ENCODE measurements at regions not wholly inside any gene's neighbourhood (a gene's known extent, or its start where the extent isn't known, plus 50 kb on each side); places are given as distances from the start of the nearest gene placed in this dataset.

DNA sequence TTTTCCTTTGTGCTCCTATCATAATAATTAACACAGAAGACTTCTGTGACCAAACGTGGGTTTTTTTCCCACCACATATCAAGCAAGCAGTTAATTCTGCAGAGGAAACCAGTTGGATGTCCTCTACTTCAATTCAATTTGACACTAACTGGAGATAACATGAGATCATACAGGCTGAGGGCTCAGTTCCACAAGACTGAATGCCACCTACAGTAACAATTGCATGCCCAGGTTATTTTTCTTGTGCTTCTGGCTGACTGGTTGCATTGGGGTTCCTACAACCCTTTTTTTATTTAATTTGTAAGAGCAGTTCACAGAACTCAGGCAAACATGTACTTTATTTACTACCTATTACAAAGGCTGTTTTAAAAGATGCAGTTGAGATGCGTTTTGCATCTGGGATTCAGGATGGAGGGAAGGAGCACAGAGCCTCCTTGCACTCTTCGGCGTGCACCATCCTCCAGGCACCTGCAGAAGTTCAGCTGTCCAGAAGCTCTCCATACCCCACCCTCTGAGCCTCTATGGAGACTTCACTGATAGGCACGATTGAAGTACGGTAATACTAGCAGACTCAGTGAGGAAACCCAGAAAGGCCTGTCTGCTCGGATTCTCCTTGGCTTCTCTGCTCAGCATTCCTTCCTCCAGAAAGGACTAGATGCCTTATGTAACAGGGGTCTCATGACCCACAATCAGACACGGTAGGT lies 425.2 kb upstream of the CDH9 start:
- H3K4me3 Mint-ChIP-seq: no peak overlapping the region
- ATAC-seq (no peak), DNase-seq (no peak)
- WGBS (ENCODE audit: insufficient coverage): 83% methylated on average over 8 of the region's 8 CpGs
- Histone ChIP-seq H3K27me3 (ENCODE audit: control insufficient read depth, insufficient read depth, low read length) (no peaks in the 10 kb centered on the region), H3K36me3 (ENCODE audit: control insufficient read depth, insufficient read depth, low read length) (no peaks in the 10 kb centered on the region), H3K4me1 (ENCODE audit: control insufficient read depth, insufficient read depth, low read length) (no peaks in the 10 kb centered on the region), H3K4me3 (ENCODE audit: low read length) (no peak overlapping the region), H3K27ac (ENCODE audit: low read length) (no peak overlapping the region), H3K9me3 (ENCODE audit: control insufficient read depth, insufficient read depth, low read length) (peaks cover 14% of the 10 kb centered on the region)
- H3K9me3 Mint-ChIP-seq: peaks cover 10 to 21% of the 10 kb centered on the region in 2 donors
- H3K36me3 Mint-ChIP-seq: peaks cover 10% of the 10 kb centered on the region
- no peaks in the 10 kb centered on the region for H3K4me1 Mint-ChIP-seq
- H3K27ac Mint-ChIP-seq: no peak overlapping the region
- TF ChIP-seq, protein P1, sequence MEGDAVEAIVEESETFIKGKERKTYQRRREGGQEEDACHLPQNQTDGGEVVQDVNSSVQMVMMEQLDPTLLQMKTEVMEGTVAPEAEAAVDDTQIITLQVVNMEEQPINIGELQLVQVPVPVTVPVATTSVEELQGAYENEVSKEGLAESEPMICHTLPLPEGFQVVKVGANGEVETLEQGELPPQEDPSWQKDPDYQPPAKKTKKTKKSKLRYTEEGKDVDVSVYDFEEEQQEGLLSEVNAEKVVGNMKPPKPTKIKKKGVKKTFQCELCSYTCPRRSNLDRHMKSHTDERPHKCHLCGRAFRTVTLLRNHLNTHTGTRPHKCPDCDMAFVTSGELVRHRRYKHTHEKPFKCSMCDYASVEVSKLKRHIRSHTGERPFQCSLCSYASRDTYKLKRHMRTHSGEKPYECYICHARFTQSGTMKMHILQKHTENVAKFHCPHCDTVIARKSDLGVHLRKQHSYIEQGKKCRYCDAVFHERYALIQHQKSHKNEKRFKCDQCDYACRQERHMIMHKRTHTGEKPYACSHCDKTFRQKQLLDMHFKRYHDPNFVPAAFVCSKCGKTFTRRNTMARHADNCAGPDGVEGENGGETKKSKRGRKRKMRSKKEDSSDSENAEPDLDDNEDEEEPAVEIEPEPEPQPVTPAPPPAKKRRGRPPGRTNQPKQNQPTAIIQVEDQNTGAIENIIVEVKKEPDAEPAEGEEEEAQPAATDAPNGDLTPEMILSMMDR (IDR thresholded peaks at IDR 0.05): no peak
- H3K27me3 Mint-ChIP-seq (ENCODE audit: low read depth in 2 of 2): no peaks in the 10 kb centered on the region
- intact Hi-C loops (cut with micrococcal nuclease): no loop called here

DNA sequence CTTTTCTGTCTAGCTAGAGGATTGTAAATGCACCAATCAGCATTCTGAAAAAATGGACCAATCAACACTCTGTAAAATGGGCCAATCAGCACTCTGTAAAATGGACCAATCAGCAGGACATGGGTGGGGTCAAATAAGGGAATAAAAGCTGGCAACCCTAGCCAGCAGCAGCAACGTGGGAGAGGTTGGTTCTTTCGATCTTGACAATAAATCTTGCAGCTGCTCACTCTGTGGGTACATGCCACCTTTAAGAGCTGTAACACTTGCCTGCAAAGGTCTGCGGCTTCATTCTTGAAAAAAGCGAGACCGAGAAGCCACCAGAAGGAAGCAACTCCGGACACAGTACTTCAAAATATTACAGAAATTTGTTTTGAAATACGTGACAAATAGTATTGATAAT lies 424.6 kb upstream of the CDH9 start:
- 79% methylated on average over 6 of the region's 7 CpGs for WGBS (ENCODE audit: insufficient coverage)
- DNase-seq: no peak
- ATAC-seq: no peak
- Mint-ChIP-seq H3K4me1 (no peaks in the 10 kb centered on the region), H3K27me3 (ENCODE audit: low read depth in 2 of 2) (no peaks in the 10 kb centered on the region), H3K9me3 (peaks cover 10 to 25% of the 10 kb centered on the region in 2 donors), H3K4me3 (no peak overlapping the region), H3K27ac (no peak overlapping the region), H3K36me3 (peaks cover 10% of the 10 kb centered on the region)
- Histone ChIP-seq H3K9me3 (ENCODE audit: control insufficient read depth, insufficient read depth, low read length) (peaks cover 14% of the 10 kb centered on the region), H3K4me1 (ENCODE audit: control insufficient read depth, insufficient read depth, low read length) (no peaks in the 10 kb centered on the region), H3K36me3 (ENCODE audit: control insufficient read depth, insufficient read depth, low read length) (no peaks in the 10 kb centered on the region), H3K27me3 (ENCODE audit: control insufficient read depth, insufficient read depth, low read length) (no peaks in the 10 kb centered on the region), H3K4me3 (ENCODE audit: low read length) (no peak overlapping the region), H3K27ac (ENCODE audit: low read length) (no peak overlapping the region)
- intact Hi-C loops (cut with micrococcal nuclease): no loop called here
- TF ChIP-seq, protein P1 (IDR thresholded peaks at IDR 0.05): no peak

DNA sequence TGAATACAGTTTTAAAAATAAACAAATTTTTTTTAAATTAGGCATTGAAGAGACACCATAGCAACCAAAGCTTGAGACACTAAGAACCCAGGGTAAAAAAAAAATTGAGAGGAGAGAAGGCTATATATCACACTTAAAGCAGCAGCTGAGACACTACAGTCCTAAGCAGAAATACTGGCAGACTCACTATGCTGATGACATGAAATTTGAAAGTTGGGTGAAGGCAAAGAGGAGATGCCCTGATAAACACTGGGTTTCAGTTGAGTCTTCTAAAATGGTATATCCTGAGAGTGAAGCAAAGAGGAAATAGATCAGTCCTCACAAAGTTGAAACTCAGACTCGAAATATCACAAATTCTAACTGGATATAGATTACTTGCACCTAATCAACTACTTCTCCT lies 419.9 kb upstream of the CDH9 start:
- no peak overlapping the region for H3K4me3 Mint-ChIP-seq
- Histone ChIP-seq H3K9me3 (ENCODE audit: control insufficient read depth, insufficient read depth, low read length) (no peaks in the 10 kb centered on the region), H3K27ac (ENCODE audit: low read length) (no peak overlapping the region), H3K4me1 (ENCODE audit: control insufficient read depth, insufficient read depth, low read length) (no peaks in the 10 kb centered on the region), H3K36me3 (ENCODE audit: control insufficient read depth, insufficient read depth, low read length) (no peaks in the 10 kb centered on the region), H3K27me3 (ENCODE audit: control insufficient read depth, insufficient read depth, low read length) (no peaks in the 10 kb centered on the region), H3K4me3 (ENCODE audit: low read length) (no peak overlapping the region)
- H3K36me3 Mint-ChIP-seq: no peaks in the 10 kb centered on the region
- no peak overlapping the region for H3K27ac Mint-ChIP-seq
- no peaks in the 10 kb centered on the region for H3K4me1 Mint-ChIP-seq
- intact Hi-C loops (cut with micrococcal nuclease): no loop called here
- no peak for DNase-seq
- H3K27me3 Mint-ChIP-seq (ENCODE audit: low read depth in 2 of 2): no peaks in the 10 kb centered on the region
- ATAC-seq: no peak
- peaks cover 4 to 16% of the 10 kb centered on the region in 2 donors for H3K9me3 Mint-ChIP-seq
- TF ChIP-seq, protein P1 (IDR thresholded peaks at IDR 0.05): no peak
- no CpG with 5 or more reads among the region's 1 CpG for WGBS (ENCODE audit: insufficient coverage)

DNA sequence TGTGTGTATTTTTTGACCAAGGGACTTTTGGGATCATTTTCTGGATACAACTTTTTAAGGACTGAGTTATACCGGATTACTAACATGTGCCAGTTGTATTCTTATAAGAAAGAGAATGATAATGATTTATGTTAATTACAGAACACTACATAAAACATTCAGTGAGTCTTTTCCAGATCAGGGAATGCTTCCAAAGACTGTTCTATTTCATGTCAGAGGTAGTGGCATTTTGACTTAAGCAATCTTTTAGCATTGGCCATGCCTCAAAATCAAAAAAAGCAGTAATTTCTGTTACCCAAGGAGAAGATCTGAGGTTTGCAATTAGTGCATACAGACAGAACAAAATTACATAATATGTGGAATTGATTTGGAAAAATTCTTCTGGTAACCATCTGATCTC lies 413.0 kb upstream of the CDH9 start:
- DNase-seq (no peak), ATAC-seq (no peak)
- intact Hi-C loops (cut with micrococcal nuclease): no loop called here
- H3K4me1 Mint-ChIP-seq: no peaks in the 10 kb centered on the region
- Histone ChIP-seq H3K9me3 (ENCODE audit: control insufficient read depth, insufficient read depth, low read length) (peaks cover 9% of the 10 kb centered on the region), H3K4me3 (ENCODE audit: low read length) (no peak overlapping the region), H3K36me3 (ENCODE audit: control insufficient read depth, insufficient read depth, low read length) (no peaks in the 10 kb centered on the region), H3K4me1 (ENCODE audit: control insufficient read depth, insufficient read depth, low read length) (no peaks in the 10 kb centered on the region), H3K27ac (ENCODE audit: low read length) (no peak overlapping the region), H3K27me3 (ENCODE audit: control insufficient read depth, insufficient read depth, low read length) (no peaks in the 10 kb centered on the region)
- H3K27ac Mint-ChIP-seq: no peak overlapping the region
- no peak overlapping the region for H3K4me3 Mint-ChIP-seq
- no CpG with 5 or more reads among the region's 1 CpG for WGBS (ENCODE audit: insufficient coverage)
- H3K36me3 Mint-ChIP-seq: peaks cover 9% of the 10 kb centered on the region
- TF ChIP-seq, protein P1 (IDR thresholded peaks at IDR 0.05): no peak
- peaks cover 11 to 23% of the 10 kb centered on the region in 2 donors for H3K9me3 Mint-ChIP-seq
- no peaks in the 10 kb centered on the region for H3K27me3 Mint-ChIP-seq (ENCODE audit: low read depth in 2 of 2)
